Panc1 (cell line): ENCODE measurements at regions not wholly inside any gene's neighbourhood (a gene's known extent, or its start where the extent isn't known, plus 50 kb on each side); places are given as distances from the start of the nearest gene placed in this dataset.

Source experiments
- CTCF ChIP-seq: fragments of 450-650 bp; IDR thresholded peaks from 2 replicates; pipeline ENCODE4 v1.5.1; 2017; ENCODE audit warnings: mild to moderate bottlenecking
- REST ChIP-seq, 2 experiments: IDR thresholded peaks; 2 replicates each; pipeline ENCODE4 v1.6.1; 2011 to 2012; ENCODE audit warnings: low read depth in 2 of 2, control low read depth in 1 of 2, low read length in 1 of 2, mild to moderate bottlenecking in 1 of 2, moderate library complexity in 1 of 2; ENCODE audit not compliant: insufficient read depth in 1 of 2
- TCF7L2 ChIP-seq: IDR thresholded peaks from 2 replicates; pipeline ENCODE4 v1.6.1; 2011; ENCODE audit warnings: mild to moderate bottlenecking, low read depth, low read length, inconsistent platforms

GRCh38 chr11:50247309-50247874, 214.7 kb downstream of the OR4C45 start:
- TF ChIP-seq CTCF (no peak), TCF7L2 (no peak), REST (IDR thresholded peaks at IDR 0.05; ENCODE audit: insufficient read depth in 1 of 2, low read depth in 2 of 2, low read length in 1 of 2) (no peak)
